Fibroblast of lung (primary cell): ENCODE measurements at regions not wholly inside any gene's neighbourhood (a gene's known extent, or its start where the extent isn't known, plus 50 kb on each side); places are given as distances from the start of the nearest gene placed in this dataset.

Source experiments
- EZH2 ChIP-seq: IDR thresholded peaks from 2 replicates; pipeline ENCODE4 v1.5.1; 2012; ENCODE audit warnings: low read length, control low read depth, mild to moderate bottlenecking; ENCODE audit errors: missing control alignments
- TF ChIP-seq, protein P1 (sequence below), 2 donors: IDR thresholded peaks in 1 of 2; conservative IDR thresholded peaks in 1 of 2; 1 replicate in 1 of 2; 2 replicates in 1 of 2; pipeline ENCODE4 v1.5.1; 2011 to 2012; ENCODE audit warnings: low read length in 2 of 2, control low read depth in 1 of 2, inconsistent platforms in 1 of 2, low read depth in 1 of 2, mild to moderate bottlenecking in 1 of 2

GRCh38 chr3:117282566-117282965 lies 573.0 kb downstream of the TUSC7 start:
- TF ChIP-seq, protein P1, sequence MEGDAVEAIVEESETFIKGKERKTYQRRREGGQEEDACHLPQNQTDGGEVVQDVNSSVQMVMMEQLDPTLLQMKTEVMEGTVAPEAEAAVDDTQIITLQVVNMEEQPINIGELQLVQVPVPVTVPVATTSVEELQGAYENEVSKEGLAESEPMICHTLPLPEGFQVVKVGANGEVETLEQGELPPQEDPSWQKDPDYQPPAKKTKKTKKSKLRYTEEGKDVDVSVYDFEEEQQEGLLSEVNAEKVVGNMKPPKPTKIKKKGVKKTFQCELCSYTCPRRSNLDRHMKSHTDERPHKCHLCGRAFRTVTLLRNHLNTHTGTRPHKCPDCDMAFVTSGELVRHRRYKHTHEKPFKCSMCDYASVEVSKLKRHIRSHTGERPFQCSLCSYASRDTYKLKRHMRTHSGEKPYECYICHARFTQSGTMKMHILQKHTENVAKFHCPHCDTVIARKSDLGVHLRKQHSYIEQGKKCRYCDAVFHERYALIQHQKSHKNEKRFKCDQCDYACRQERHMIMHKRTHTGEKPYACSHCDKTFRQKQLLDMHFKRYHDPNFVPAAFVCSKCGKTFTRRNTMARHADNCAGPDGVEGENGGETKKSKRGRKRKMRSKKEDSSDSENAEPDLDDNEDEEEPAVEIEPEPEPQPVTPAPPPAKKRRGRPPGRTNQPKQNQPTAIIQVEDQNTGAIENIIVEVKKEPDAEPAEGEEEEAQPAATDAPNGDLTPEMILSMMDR (conservative IDR thresholded peaks at IDR 0.05 in 1 of 2, IDR thresholded peaks at IDR 0.05 in 1 of 2; ENCODE audit: low read depth in 1 of 2, low read length in 2 of 2): no peak
- TF ChIP-seq EZH2: no peak
